HT1080 (cell line): ENCODE measurements at regions not wholly inside any gene's neighbourhood (a gene's known extent, or its start where the extent isn't known, plus 50 kb on each side); places are given as distances from the start of the nearest gene placed in this dataset.
"Not testable (repeated sequence)": the region's sequence is repeated elsewhere in the genome, so short reads cannot be mapped to it uniquely, and the experiment has no call there.

Source experiments
- DNase-seq: peaks from one replicate; pipeline ENCODE4 v3.0.0-alpha.2; 2015; ENCODE audit warnings: low read depth

DNA sequence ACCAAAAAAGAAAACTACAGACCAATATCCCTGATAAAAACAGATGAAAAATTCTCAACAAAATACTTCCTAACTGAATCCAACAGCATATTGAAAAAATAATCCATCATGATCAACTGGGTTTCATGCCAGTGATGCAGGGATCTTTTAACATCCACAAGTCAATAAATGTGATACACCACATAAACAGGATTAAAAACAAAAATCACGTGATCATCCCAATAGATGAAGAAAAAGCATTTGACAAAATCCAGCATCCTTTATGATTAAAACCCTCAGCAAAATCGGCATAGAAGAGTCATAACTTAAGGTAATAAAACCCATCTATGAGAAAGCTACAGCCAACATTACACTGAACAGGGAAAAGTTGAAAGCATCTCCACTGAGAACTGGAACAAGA, 107.5 kb downstream of the DCLK3 start:
- DNase-seq, result no peak

DNA sequence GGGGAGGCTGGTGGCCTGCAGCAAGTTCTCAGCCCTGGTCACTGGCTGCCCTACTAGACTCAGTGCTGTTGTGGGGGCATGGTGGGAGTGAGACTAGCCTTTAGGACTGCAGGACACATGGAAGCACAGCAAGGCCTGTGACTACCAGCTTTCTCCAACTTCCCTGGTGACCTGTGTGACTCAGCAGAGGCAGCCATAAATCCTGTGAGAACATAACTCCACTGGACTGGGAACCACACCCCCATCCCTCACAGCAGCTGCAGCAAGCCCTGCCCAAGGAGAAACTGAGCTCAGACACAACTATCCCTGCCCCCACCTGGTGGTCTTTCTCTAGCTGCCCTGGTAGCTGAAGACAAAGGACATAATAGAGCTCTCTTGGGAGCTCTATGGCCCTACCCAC, 111.3 kb downstream of the DCLK3 start:
- DNase-seq, result peak; percentile 68

DNA sequence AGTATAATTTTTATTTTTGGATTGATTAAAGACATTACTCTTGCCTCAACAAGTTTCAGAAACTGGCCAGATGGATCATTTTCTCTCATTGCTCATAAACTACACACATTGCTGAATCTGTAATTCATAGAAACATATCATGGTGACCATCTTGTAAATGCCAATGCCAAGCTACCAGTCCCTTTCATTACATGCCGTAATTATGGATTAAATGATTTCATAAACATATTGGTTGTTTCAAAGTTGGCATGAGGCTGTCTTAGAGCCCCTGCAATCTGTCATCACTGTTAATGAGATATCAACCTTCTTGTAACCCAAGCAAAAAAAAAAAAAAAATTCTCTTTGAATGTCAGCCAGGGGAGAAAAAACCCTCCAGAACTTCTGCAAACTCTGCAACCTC, 112.2 kb downstream of the DCLK3 start:
- DNase-seq, result no peak

DNA sequence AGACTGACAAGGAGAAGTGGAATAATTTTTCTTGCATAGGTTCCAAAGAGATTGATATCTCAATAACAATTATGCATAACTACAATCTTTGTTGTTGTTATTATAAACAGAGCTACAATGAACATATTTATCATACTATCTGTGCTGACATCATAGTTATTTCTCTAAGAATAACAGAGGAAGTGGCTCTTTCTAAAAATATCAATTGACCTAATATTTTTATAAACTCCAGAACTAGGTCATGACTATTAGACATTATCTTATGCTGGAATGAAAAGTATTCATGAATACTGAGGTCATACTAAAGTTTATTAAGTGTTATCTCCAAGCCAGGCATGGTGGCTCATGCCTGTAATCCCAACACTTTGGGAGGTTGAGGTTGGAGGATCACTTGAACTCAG, 114.1 kb downstream of the DCLK3 start:
- DNase-seq, result no peak

DNA sequence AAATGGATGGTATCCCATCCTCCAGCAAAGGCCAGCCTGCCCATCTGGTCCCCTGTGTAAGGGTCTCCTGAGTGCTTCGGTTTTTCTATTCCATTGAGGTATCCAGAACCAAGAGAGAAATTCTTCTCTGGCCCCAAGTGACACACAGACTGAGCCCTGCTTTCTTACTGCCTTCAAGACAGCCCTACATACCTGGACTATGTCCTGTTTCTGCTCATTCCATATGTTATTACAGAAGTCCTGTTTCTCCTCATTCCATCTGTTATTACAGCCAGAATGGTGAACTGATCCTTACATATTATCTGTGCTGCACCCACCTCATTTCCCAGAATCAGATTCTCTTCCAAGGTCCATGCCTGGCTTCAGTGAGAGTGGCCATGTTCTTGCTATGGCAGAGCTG, 115.2 kb downstream of the DCLK3 start:
- no peak for DNase-seq

DNA sequence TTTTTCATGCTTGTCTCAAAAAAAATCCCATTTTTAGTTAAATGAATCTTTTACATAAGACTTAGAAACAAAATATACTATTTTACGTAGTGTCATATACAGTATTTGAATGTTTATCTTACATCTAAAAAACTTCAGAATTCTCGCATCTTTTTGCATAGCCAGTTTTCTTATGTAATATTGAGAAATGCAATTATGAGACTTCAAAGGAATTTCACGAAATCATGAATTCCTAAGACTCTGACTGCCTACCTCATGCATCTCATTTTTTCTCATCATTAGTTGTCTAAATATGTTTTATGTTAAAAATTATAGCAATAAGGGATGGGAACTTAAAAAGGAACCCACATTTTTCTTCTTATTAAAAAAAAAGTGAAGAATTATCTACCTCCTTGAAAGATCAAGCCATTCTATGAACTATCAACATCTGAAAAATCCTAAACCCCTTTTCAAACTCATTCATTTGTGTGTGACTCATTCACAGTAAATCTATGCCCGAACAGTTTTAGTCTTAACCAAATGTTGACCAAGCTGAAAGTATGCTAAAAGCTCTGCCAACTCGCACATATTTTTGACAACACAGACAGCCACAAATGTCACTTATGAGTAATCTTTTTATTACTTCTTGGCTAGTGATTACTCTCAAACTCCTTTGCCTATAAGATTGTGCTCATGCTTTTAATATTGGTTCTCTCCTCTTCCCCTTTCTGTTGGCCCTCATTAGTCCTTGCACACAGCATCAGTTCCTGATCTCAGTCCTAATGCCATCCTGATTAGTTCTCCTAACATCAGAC, 115.9 kb downstream of the DCLK3 start:
- peak; percentile 90 for DNase-seq

DNA sequence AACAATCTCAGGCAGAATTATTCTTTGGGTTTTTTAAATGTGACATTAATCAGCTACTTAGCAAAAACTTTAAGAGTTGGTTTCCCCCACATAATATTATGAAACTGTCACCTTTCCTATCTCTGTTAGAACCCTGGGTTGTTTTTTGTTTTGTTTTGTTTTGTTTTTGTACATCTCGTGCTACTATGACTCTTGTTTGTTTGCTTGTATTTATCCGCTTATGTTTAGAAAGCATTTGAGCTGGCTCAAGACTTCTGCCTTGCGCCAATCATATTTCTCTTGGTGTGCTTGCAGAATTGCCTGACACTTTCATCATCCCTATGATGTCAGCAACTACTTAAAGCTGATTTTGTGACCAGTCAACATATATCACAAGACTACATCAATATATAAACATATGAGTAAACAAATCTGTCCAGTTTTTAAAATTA, 116.9 kb downstream of the DCLK3 start:
- DNase-seq, result no peak

DNA sequence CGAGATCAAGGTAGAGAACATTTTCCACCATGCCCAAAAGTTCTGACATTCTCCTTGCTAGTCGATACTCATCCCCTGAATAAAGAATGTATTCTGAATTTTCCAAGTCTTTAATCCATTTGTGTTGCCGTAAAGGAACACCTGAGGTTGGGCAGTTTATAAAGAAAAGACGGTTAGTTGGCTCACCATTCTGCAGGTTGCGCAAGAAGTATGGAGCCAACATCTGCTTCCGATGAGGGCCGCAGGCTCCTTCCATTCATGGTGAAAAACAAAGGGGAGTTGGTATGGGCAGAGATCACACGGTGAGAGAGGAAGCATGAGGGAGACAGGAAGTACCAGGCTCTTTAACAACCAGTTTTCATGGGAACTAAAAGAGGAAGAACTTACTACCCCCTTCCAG, 121.2 kb downstream of the DCLK3 start:
- DNase-seq, result no peak

DNA sequence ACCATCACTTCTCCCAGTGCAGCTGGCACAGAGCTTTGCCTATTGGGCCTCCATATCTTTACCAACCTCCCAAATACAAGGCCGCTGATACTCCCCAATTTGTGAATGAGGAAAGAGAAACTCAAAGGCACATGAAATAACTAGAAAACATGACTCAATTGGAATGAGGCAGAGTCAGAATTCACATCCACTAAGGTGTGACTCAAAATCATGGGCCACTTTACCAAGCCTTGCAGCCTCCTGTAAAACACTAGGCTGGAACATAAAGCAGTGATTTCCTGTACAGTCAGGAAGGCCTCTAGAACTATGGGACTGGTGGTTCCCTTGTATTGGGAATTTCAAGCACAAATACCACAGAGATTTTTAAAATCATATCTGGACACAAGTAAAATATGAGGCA, 128.6 kb downstream of the DCLK3 start:
- DNase-seq, result peak; percentile 56

DNA sequence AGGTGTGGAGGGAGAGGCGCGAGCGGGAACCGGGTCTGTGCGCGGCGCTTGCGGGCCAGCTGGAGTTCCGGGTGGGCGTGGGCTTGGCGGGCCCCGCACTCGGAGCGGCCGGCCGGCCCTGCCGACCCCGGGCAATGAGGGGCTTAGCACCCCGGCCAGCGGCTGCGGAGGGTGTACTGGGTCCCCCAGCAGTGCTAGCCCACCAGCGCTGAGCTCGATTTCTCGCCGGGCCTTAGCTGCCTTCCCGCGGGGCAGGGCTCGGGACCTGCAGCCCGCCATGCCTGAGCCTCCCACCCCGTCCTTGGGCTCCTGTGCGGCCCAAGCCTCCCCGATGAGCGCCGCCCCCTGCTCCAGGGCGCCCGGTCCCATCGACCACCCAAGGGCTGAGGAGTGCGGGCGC, 130.5 kb downstream of the DCLK3 start:
- DNase-seq, result not testable (repeated sequence)

DNA sequence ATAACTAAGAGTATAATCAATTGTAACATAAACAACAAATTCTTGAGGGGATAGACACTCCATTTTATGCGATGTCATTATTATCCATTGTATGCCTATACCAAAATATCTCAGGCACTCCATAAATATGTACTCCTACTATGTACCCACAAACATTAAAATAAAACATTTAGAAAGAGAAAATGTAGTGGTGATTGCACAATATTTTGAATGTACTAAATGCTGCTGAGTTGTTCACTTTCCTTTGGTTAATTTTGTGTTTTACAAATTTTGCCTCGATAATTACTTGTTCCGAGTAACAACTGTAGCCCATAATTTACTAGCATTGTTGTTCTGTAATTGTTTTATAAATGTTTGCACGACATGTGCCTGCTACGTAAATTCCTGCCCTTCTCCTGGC, 131.3 kb downstream of the DCLK3 start:
- DNase-seq, result no peak

DNA sequence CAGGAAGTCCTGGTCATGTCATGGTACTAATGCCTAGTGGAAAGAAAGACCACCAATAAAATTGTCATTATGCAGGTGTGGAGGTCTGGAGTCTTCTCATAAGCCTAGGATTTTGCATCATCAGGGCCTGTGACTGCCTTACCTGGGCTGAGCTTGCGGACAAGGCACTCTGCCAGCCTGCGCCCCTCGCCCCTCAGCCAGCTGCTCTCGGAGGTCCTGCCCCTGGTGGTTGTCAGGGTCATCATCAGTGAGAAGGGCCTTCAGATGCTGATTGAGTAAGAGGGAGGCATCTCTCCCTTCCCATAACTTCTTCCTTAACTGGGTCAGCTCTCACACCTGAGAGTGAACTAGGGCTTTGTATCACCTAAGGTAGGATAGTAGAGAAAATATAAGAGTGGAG, 132.8 kb downstream of the DCLK3 start:
- no peak for DNase-seq

DNA sequence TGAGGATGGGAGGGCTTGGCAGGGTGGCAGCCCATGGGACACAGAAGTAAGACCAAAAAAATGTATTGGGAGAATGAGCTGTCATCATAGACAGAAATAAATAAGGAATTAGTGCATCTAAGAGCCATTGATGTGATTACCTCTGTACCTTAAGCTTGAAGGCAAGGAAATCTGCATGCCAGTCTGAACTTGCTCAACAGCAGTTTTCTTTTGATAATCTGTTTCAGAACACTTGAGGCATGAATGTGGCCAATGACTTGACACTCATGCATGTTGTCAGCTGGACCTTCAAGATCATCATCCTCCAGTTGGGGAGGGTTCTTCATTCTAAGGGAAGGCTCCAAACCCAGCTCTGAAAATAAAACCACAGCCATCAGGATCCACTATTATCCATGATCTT, 148.5 kb downstream of the DCLK3 start:
- no peak for DNase-seq

DNA sequence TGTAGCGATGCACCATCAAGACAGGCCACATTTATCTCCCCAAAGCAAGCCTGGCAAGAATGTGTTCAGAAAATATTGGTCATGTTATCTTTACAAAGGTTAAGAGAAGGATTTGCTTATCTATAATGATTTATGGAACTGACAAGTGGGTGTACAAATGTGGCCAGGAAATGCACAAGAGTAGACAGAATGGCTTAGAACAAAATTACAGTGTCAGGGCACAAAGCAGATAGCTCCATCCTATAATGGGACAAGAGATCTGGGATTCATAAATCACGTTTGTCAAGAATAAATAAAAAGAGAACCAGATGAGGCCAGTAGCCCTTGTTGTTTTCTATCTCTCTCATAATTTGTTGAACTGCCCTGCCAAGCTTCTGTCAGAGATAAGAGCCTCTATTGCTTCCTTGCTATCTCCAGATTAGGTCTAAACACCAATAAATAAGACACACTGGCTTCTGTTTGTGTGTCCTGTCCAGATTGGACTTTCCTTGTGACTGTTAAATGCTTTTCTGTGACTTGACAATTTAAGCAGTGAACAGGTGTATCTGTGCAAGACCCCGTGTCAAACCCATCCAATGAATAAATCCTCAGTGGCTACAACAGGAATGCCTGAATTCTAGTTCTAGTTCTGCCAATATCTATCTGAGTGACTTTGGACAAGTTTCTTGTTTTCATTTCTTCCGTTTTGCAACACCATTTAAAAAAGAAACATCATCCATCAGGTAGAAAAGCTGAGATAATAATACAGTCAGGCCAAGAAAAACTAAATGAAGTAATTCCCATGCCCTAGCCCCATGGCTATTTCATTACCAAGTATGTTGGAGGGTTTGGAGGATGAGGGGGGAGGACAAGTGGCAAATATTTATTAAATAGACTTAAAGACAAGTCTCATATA, 157.2 kb downstream of the DCLK3 start:
- no peak for DNase-seq

DNA sequence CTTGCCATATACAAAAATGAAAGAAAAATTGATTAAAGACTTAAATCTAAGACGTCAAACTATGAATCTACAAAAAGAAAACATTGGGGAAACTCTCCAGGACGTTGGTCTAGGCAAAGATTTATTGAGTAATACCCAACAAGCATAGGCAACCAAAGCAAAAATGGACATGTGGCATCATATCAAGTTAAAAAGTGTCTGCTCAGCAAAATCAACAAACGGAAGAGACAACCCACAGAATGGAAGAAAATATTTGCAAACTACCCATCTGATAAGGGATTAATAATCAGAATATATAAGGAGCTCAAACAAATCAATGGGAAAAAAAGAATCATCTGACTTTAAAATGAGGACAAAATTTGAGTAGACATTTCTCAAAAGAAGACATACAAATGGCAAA, 160.9 kb downstream of the DCLK3 start:
- no peak for DNase-seq

DNA sequence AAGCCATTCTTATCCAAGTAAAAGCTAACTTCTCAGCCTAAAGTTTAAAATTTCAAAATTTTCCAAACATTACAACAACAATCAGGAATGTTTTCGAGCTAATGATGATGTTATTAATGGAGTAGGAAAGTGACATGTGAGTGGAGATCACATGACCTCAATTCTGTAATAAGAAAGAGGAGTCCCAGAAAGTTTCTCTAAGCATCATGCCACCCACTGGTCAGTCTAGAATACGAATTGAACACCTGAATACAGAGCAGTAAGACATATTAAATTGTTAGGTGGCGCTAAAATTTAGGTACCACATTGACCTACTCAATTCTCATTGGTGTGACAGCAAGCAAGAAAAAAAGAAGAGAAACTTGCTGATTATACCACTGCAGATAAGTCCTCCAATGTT, 163.9 kb downstream of the DCLK3 start:
- DNase-seq, result peak; percentile 4
